Type B pancreatic cell (in vitro differentiated cells): ENCODE measurements at regions not wholly inside any gene's neighbourhood (a gene's known extent, or its start where the extent isn't known, plus 50 kb on each side); places are given as distances from the start of the nearest gene placed in this dataset. TPM values are rescaled to one million over a fixed set of nuclear protein-coding genes. Genes with fewer than 3 reads are reported as not detected.

Experiments used
- DNase-seq: peaks from one replicate; pipeline ENCODE4 v3.0.0; 2021; ENCODE audit warnings: mixed read lengths; ENCODE audit not compliant: unreplicated experiment; ENCODE audit errors: extremely low spot score
- H3K27ac Mint-ChIP-seq: 2 replicates; pipeline ENCODE4 v1.8.0; 2021; ENCODE audit warnings: mild to moderate bottlenecking, mixed read lengths
- H3K27me3 Mint-ChIP-seq: 2 replicates; pipeline ENCODE4 v1.8.0; 2021; ENCODE audit warnings: mixed read lengths
- H3K36me3 Mint-ChIP-seq: 2 replicates; pipeline ENCODE4 v1.8.0; 2021; ENCODE audit warnings: mixed read lengths
- H3K4me1 Mint-ChIP-seq: one replicate; pipeline ENCODE4 v1.8.0; 2021; ENCODE audit warnings: mixed read lengths; ENCODE audit not compliant: unreplicated experiment
- H3K4me3 Mint-ChIP-seq: 2 replicates; pipeline ENCODE4 v1.8.0; 2021; ENCODE audit warnings: mild to moderate bottlenecking, mixed read lengths
- H3K9me3 Mint-ChIP-seq: 2 replicates; pipeline ENCODE4 v1.8.0; 2021; ENCODE audit warnings: mixed read lengths
- CTCF ChIP-seq: fragments of 200-600 bp; sonication (generic); conservative IDR thresholded peaks from 2 replicates; pipeline ENCODE4 v1.5.0; 2021; ENCODE audit warnings: antibody characterized with exemption, mild to moderate bottlenecking
- microRNA-seq: library from miRNA; unstranded; fragments of <30 nt; microRNA quantifications from one replicate; pipeline ENCODE4, GENCODE V29; 2020

- no peaks in the 10 kb centered on the region for H3K27me3 Mint-ChIP-seq
- TF ChIP-seq CTCF = no peak
- H3K27ac Mint-ChIP-seq = no peak overlapping the region
- no peak for DNase-seq
- no peaks in the 10 kb centered on the region for H3K36me3 Mint-ChIP-seq
- H3K9me3 Mint-ChIP-seq = no peaks in the 10 kb centered on the region
- no peak overlapping the region for H3K4me3 Mint-ChIP-seq
- no peaks in the 10 kb centered on the region for H3K4me1 Mint-ChIP-seq
Measured at GRCh38 chr7:18445483-18445882, 50.1 kb upstream of the HDAC9 start.

Small RNAs in the stretch of these regions (microRNA-seq; reads per million reads assigned to microRNA genes)
- gene MIR1302-6 = not detected
